IMR-90 (cell line): ENCODE measurements at regions not wholly inside any gene's neighbourhood (a gene's known extent, or its start where the extent isn't known, plus 50 kb on each side); places are given as distances from the start of the nearest gene placed in this dataset.

Source experiments
- CEBPB ChIP-seq: IDR thresholded peaks from 2 replicates; pipeline ENCODE4 v1.6.1; 2012; ENCODE audit warnings: low read depth, low read length, improper control_type of control experiment
- CTCF ChIP-seq: conservative IDR thresholded peaks from 2 replicates; pipeline ENCODE4 v1.5.1; 2012; ENCODE audit warnings: mild to moderate bottlenecking, low read depth, low read length, improper control_type of control experiment
- FOS ChIP-seq: fragments of 150-350 bp; IDR thresholded peaks from 2 replicates; pipeline ENCODE4 v1.6.1; 2016; ENCODE audit warnings: low read depth, low read length
- MAFK ChIP-seq: IDR thresholded peaks from 2 replicates; pipeline ENCODE4 v1.6.1; 2012; ENCODE audit warnings: low read depth, low read length, improper control_type of control experiment
- NFE2L2 ChIP-seq: fragments of 150-350 bp; IDR thresholded peaks from 2 replicates; pipeline ENCODE4 v1.6.1; 2016; ENCODE audit warnings: low read depth, mild to moderate bottlenecking, low read length
- POLR2A ChIP-seq: IDR thresholded peaks from 2 replicates; pipeline ENCODE4 v1.6.1; 2012; ENCODE audit warnings: mild to moderate bottlenecking, low read depth, low read length
- RCOR1 ChIP-seq: IDR thresholded peaks from 2 replicates; pipeline ENCODE4 v1.6.1; 2012; ENCODE audit warnings: mild to moderate bottlenecking, low read length, improper control_type of control experiment; ENCODE audit not compliant: insufficient replicate concordance

- TF ChIP-seq CTCF (no peak), NFE2L2 (no peak), MAFK (no peak), CEBPB (no peak), POLR2A (no peak), RCOR1 (no peak), FOS (no peak)
Observed at GRCh38 chr2:173557497-173557896, 202.8 kb downstream of the CDCA7 start.
